ENCODE measurements at regions not wholly inside any gene's neighbourhood (a gene's known extent, or its start where the extent isn't known, plus 50 kb on each side); places are given as distances from the start of the nearest gene placed in this dataset.

DNA sequence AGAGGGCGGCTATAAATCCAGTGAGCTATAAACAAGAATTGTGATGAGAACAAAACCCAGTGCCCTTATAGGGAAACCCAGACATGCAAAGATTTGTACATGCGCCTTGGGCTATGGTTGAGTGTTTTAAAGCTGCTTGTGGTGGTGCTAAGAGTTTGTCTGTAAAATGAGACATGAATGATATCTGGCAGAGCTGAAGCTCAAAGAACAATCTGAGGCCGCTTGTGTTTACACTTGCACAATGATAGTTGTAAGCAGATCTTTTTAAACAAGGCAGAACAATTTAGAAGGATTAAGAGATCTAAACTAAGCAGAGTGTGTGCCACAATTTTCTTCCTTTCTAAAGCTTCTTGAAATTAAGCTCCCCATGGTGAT is 80.4 kb upstream of the ADAMTS5 start:
- no peak overlapping the region for H3K4me3 ChIP-seq (ENCODE audit: low read depth, low read length)
- TF ChIP-seq, protein P1, sequence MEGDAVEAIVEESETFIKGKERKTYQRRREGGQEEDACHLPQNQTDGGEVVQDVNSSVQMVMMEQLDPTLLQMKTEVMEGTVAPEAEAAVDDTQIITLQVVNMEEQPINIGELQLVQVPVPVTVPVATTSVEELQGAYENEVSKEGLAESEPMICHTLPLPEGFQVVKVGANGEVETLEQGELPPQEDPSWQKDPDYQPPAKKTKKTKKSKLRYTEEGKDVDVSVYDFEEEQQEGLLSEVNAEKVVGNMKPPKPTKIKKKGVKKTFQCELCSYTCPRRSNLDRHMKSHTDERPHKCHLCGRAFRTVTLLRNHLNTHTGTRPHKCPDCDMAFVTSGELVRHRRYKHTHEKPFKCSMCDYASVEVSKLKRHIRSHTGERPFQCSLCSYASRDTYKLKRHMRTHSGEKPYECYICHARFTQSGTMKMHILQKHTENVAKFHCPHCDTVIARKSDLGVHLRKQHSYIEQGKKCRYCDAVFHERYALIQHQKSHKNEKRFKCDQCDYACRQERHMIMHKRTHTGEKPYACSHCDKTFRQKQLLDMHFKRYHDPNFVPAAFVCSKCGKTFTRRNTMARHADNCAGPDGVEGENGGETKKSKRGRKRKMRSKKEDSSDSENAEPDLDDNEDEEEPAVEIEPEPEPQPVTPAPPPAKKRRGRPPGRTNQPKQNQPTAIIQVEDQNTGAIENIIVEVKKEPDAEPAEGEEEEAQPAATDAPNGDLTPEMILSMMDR (IDR thresholded peaks at IDR 0.05; ENCODE audit: borderline replicate concordance, insufficient read depth, low read depth, low read length) = no peak

DNA sequence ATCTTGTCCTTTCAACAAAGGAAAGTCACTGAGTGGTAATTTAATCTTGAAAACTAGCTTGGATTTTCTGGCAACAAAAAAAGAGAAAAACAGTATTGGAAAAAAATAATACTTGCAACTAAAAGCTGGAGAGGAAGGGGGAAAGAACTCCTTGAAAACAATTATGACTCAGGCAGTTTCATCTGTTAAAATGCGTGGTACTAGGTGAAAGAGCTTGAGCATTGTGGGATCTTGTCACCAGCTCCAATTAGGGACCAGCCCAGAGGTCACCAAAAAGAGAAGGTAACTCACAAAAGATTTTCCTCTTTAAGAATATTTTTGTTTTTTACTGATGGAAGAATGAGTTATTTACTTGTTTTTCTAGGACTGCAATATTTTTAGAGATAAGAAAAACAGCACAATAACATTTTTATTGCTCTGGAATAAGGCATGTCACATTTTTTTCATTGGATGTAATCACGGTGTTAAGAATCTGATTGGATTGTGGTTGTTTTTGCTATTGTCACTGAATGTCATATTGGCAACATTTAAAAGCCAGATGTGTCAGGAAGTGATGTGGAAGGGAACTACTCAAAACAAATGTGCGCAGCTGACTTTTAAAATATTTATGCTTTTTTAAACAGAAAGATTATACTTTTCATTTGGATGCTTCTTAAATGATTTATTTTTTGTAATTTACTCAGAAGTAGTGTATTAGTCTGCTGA is 78.5 kb upstream of the ADAMTS5 start:
- H3K4me3 ChIP-seq (ENCODE audit: low read depth, low read length) = no peak overlapping the region
- TF ChIP-seq, protein P1 (IDR thresholded peaks at IDR 0.05; ENCODE audit: borderline replicate concordance, insufficient read depth, low read depth, low read length) = no peak

DNA sequence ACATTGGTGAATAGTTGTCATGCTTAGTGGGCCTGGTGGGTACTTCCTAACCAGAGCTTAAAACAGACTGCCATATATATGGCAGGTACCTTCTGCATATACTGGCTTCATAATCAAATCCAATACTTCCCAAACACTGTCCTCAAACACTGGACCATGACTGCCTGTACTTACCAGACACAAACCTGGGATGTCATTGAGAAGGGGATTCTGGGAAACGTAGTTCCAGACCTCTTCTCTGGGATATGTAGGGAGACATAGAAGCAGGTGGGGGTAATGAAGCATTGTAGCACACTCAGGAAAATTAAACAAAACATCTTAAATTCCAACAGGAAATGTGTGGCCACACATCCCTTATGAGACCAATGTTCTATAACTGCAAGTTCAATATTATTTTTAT is 76.5 kb upstream of the ADAMTS5 start:
- TF ChIP-seq, protein P1 (IDR thresholded peaks at IDR 0.05; ENCODE audit: borderline replicate concordance, insufficient read depth, low read depth, low read length) = no peak
- H3K4me3 ChIP-seq (ENCODE audit: low read depth, low read length) = no peak overlapping the region

DNA sequence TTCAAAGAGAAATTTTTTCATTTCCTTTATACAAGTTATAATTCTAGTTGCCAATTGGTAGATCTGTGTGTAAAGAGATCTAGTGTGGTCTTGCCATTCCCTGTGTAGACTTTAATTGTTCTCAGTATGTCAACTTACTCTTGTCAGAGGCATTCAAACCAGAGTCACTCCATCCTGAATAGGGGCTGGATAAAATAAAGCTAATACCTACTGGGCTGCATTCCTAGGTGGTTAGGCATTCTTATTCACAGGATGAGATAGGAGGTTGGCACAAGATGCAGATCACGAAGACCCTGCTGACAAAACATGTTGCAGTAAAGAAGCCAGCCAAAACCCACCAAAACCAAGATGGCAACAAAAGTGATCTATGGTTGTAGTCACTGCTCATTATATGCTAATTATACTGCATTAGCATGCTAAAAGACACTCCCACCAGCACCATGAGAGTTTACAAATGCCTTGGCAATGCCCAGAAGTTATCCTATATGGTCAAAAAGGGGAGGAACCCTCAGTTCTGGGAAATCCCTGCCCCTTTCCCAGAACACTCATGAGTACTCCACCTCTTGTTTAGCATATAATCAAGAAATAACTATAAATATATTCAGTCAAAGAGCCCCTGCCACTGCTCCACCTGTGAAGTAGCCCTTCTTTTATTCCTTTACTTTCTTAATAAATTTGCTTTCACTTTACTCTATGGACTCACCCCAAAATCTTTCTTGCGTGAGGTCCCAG is 74.0 kb upstream of the ADAMTS5 start:
- H3K4me3 ChIP-seq (ENCODE audit: low read depth, low read length) = no peak overlapping the region
- TF ChIP-seq, protein P1 (IDR thresholded peaks at IDR 0.05; ENCODE audit: borderline replicate concordance, insufficient read depth, low read depth, low read length) = no peak

DNA sequence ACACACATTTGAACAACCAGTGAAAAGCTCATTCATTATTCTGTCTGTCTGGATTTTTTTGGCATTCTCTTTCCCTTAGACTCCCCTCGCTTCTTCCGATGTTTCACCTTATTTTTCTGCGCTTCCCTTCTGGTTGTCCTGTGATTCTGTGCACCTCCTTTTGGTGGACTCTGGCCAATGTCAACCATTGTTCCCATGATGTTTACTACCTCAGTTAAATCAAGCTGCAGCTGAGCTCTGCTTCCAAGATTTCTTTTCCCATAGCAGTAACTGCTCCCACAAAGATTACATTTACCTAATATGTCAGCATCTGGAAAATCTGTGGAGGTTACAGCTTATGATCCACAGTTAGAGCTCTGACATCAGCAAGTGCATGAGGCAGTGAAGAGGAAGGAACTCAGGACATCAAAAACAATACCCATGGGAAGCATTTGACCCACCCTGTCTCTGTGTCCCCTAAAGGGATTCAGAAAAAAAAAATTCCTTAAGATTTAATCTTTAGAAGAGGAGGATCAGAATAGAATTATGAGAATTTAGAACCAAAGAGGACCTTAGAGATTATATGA is 69.9 kb upstream of the ADAMTS5 start:
- TF ChIP-seq, protein P1 (IDR thresholded peaks at IDR 0.05; ENCODE audit: borderline replicate concordance, insufficient read depth, low read depth, low read length) = no peak
- H3K4me3 ChIP-seq (ENCODE audit: low read depth, low read length) = no peak overlapping the region

DNA sequence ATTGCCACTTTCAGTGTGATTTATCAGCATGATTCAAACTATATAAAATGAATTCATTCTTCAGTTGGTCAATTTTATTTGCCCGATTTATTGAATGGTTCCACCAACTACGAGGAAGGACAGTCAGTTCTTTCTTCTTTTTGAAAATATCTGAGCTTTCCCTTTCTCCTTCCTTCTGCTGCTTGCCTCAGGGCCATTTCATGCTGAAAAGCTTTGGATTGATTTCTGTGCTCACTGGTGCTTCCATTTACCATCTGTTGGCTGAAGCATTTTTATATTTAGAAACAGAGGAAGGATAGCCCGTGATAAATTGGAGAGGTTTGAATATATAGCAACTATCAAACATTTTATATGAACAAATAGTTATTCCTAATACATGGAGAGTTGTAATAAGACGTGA is 68.9 kb upstream of the ADAMTS5 start:
- TF ChIP-seq, protein P1 (IDR thresholded peaks at IDR 0.05; ENCODE audit: borderline replicate concordance, insufficient read depth, low read depth, low read length) = no peak
- no peak overlapping the region for H3K4me3 ChIP-seq (ENCODE audit: low read depth, low read length)
